ENCODE measurements at regions not wholly inside any gene's neighbourhood (a gene's known extent, or its start where the extent isn't known, plus 50 kb on each side); places are given as distances from the start of the nearest gene placed in this dataset.

DNA sequence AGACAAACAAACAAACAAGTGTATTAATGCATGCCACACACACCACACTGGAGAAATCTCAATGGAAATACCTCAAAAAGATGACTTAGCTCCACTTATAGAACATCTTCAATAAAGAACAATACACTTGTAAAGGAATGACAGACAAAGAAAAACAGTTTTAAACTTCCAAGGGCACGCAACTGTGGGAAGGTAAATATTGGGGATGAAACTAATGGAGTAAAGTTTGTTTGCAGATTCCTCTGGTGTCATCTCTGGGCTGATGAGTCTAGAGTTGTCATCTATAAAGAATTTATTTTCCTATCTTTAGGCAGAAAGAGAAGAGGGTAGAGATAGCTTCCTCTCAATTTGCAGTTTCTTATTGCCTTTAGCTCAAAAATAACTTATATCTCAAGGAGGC is 144.0 kb upstream of the ZC3H15 start:
- TF ChIP-seq CTCF (IDR thresholded peaks at IDR 0.05) (no peak), POLR2A (IDR thresholded peaks at IDR 0.05) (no peak)
